ENCODE measurements at regions not wholly inside any gene's neighbourhood (a gene's known extent, or its start where the extent isn't known, plus 50 kb on each side); places are given as distances from the start of the nearest gene placed in this dataset.

- no peak for DNase-seq (ENCODE audit: low read depth in 2 of 2)
Measured at GRCh38 chr6:97790926-97791590, 508.0 kb upstream of the MMS22L start.

- DNase-seq (ENCODE audit: low read depth in 2 of 2) = no peak
Measured at GRCh38 chr6:97805596-97805995, 522.6 kb upstream of the MMS22L start.

- DNase-seq (ENCODE audit: low read depth in 2 of 2) = no peak
Measured at GRCh38 chr6:97812940-97813339, 529.9 kb upstream of the MMS22L start.

DNA sequence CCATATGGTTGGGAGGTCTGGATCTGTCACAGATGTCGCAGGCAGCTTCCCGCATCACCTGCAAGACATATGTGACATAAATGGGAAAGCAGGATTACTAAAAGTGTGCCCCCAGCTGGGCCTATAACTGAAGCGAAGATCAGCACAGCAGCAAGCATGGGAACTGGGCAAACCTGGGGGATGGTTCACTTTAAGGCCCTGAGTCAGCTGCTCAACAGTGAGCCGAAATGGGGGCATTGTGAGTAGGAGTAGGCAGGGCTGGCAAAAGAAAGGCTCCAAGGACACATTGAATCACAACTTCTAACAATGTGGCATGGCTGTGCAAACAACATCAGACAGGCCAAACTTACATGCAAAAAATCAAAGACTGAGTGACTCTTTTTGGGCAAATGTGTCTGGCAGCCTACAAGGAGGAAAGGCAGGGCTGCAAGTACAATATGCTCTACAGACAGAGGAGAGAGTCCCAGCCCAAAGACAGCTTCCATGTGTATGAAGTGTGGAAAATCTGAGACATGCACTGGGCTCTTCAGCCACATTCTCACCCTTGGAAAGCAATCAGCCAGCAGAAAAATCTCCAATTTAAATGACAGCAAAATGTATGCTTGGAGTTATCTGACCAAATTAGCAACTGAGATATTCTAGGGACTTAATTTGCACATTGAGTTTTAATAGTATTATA lies 531.0 kb upstream of the MMS22L start:
- DNase-seq (ENCODE audit: low read depth in 2 of 2) = no peak

DNA sequence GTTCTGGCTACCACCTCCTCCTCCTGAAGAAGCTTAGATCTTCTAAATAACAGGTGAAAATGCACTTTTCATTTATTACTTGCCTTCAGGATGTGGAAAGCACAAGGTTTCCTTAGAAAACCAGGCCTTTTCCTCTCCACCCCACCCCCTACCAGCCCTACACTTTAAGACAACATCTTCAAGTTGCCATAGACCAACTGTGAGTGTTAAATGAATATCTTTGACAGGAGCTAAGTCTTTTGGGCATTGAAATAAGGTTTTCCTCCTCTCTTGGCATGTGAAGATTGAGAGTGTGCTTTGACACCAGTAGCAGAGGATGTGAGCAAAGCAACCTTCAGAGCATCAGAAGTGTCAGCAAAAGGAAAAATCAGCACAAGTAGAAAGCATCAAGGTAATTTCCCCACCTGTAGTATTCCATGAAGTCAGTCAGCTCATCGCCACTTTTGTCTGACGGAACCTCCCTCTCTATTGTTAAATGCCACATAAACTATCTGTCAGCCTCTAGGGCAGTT lies 532.3 kb upstream of the MMS22L start:
- no peak for DNase-seq (ENCODE audit: low read depth in 2 of 2)

DNA sequence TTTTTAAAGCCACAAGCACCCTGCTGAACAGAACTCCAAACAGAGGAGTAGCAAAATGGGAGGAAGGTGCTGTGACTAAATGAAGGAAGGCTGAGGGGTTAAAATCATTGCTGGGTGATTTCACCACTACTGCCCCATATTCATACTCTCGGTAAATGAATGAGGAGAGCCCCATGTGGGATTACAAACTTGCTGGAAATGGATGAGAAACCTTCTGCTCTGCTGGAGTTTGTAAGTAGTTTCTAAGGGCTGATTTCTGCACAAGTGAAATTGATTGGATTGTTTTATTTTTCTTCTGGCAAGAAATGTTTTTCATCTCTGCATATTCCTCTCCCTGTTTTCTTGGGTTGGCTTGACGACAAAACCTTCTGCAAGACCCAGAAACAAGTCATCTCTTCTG lies 533.5 kb upstream of the MMS22L start:
- no peak for DNase-seq (ENCODE audit: low read depth in 2 of 2)

- no peak for DNase-seq (ENCODE audit: low read depth in 2 of 2)
Measured at GRCh38 chr6:97819710-97820109, 536.7 kb upstream of the MMS22L start.

- DNase-seq (ENCODE audit: low read depth in 2 of 2) = no peak
Measured at GRCh38 chr6:97820400-97820799, 537.4 kb upstream of the MMS22L start.

DNA sequence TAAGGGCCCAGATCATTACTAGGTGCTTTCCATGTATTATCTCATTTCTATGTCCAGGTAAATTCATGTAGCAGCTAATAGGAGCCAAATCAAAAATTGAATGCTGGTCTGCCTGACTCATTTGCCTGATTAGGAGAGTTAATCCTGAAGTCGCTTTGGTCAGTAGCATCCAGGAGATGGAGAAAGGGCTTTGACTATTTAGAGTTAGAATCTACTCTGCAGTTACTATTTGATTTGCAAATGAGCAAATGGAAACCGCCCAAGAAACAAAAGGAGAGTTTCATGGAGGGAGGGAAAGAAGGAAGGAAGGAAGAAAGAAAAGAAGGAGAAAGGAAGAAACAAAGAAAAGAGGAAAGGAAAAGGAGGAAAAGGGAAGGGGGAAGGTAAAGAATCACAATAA lies 539.6 kb upstream of the MMS22L start:
- no peak for DNase-seq (ENCODE audit: low read depth in 2 of 2)

- DNase-seq (ENCODE audit: low read depth in 2 of 2) = no peak
Measured at GRCh38 chr6:97841763-97842162, 558.7 kb upstream of the MMS22L start.

DNA sequence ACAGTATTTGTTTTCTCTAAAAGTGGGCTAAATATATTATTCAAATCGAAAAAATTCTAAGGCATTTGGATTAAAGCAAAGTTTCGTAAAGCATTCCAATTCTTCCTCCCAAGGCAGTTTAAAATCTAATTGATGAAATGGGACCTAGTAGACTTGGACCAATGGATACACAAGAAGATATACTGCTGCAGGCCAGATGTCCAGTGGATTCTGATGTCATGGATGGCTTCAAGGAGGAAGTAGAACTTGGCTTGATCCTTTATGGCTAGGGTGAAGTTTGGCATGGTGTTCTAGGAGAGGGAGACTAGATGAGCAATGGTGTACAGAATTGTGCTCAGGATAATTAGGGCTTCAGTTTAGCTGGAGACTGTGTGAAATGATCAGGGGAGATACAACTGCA lies 559.5 kb upstream of the MMS22L start:
- DNase-seq (ENCODE audit: low read depth in 2 of 2) = no peak

- no peak for DNase-seq (ENCODE audit: low read depth in 2 of 2)
Measured at GRCh38 chr6:97849390-97849789, 566.4 kb upstream of the MMS22L start.

DNA sequence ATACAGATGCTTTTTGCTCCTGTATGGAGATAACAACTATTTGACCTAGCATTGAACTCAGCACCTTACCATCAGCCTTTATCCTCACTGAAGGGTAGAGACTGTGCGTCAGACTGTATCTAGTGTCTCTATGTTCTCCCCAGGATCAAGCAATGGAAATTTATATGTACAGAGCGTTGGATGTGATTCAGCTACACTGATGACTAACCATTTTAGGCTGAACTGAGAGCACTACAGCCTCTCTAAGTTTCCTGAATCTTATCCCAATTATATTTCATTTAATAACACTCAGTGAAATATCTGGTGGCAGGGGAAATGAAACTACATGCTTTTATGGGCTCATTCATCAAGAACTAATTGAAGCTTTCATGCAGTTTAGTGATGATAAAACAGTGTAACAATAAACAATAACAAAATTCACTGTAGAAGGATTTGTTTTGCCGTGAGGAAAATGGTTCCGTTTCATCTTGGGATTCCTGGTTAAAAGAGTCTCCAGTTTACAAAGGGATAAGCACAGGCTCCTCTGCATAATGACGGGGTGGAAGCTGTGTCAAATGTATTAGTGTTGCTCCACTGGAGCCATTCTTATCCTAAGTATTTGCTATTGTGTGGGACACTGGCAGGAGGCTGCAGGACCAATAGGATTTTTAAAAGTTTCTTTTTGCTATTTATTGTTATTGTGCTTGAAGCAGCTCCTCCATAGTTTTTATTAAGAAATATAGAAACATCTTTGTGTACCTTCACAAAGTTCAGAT lies 567.6 kb upstream of the MMS22L start:
- no peak for DNase-seq (ENCODE audit: low read depth in 2 of 2)

GRCh38 chr6:97863697-97864096 lies 580.7 kb upstream of the MMS22L start:
- no peak for DNase-seq (ENCODE audit: low read depth in 2 of 2)

DNA sequence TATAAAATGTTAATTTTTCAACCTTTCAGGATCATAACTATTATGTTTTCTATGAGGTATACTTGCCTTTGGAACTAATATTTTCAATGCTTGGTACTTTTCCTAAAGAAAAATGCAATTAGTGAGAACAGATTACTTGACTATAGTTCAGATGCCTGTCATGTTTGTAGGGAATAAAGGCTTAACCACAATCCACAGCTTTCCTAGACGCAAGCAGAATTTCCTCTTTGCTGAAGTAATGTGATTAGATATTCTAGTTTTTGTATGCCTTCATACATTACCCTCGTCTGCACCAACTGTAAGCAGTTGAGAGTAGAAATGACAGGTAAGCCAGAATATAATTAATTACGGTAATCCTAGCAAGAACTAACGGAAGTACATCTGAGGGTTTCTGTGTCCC lies 581.4 kb upstream of the MMS22L start:
- no peak for DNase-seq (ENCODE audit: low read depth in 2 of 2)

DNA sequence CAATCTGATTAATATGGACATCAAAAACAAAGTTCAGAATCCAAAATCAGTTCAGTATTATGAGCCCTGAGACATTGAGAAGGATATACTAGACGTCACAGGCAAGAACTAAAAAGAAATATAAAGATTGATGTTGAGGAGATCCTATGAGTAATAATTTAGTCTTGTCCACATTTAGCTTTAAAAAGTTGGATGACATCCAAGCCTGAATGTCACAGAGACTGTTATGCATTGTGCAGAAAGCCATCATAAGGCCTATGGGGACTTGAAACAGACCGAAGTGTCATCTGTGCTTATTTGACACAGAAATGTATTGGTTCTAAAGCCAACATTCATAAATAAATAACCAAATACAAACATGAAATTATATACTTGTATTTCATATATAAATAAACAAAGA lies 581.8 kb upstream of the MMS22L start:
- no peak for DNase-seq (ENCODE audit: low read depth in 2 of 2)

DNA sequence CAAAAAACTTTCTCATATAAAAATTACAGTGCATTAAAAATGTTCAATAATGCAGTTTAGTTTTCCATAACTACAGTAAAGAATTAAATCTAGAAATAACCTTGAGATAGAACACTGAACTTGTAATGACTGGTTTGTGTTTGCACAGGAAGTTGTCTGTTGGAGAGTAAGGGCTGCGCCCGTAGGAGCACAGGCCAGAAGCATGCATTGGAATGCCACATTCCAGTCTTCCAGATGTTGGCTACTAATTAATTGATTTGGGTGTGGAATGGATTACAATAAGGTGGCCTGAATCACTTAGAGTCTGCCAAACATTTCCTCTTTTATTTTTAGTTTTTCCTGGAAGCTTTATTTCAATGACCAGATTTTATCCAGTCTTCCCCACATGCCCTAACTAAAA lies 582.6 kb upstream of the MMS22L start:
- no peak for DNase-seq (ENCODE audit: low read depth in 2 of 2)

DNA sequence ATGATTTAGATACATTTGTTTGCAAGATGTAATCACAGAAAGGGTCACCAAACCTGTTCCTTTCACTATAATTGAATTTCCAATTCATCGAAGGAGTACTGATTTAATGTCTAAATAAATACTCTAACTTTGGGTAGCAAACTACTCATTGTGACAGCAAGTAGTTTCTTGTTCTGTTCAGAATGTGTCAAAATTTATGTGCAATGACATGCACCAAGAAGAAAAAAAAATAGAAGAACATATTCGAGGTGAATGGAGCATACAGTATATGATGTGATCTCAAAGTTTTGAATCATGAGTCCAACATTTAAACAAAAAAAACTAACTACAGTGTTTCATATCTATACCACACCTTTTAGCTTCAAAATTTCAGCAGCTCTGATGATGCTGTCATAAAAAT lies 583.6 kb upstream of the MMS22L start:
- no peak for DNase-seq (ENCODE audit: low read depth in 2 of 2)

DNA sequence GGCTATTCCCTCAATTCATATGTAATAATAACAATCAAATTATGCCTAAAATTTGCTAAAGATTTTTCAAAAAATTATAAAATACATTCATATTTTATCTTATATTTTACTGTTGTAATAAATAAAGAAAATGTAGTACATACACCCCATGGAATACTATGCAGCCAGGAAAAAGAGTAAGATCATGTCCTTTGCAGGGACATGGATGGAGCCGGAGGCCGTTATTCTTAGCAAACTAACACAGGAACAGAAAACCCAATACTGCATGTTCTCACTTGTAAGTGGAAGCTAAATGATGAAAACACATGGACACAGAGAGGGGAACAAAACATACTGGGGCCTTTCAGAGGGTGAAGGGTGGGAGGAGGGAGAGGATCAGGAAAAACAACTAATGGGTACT lies 584.2 kb upstream of the MMS22L start:
- no peak for DNase-seq (ENCODE audit: low read depth in 2 of 2)

GRCh38 chr6:97870273-97870672 lies 587.3 kb upstream of the MMS22L start:
- DNase-seq (ENCODE audit: low read depth in 2 of 2) = no peak

DNA sequence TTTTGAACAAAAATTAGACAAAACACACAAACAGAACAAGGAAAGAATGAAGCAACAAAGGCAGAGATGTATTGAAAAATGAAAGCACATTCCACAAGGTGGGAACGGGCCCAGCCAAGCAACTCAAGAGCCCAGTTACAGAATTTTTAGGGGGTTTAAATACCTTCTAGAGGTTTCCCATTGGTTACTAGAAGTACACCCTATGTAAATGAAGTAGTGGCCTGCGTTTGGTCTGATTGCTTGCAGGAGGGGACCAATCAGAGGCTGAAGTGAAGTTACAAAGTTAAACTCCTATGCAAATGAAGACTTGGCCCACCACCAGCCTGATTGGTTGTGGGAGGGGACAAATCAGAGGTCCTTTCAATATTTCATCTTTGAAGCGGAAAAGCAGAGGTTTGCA lies 593.7 kb upstream of the MMS22L start:
- no peak for DNase-seq (ENCODE audit: low read depth in 2 of 2)

GRCh38 chr6:97882755-97883154 lies 599.7 kb upstream of the MMS22L start:
- DNase-seq (ENCODE audit: low read depth in 2 of 2) = no peak

- DNase-seq (ENCODE audit: low read depth in 2 of 2) = no peak
Measured at GRCh38 chr6:97885325-97885724, 602.3 kb upstream of the MMS22L start.
